OCI-LY3 (cell line): ENCODE measurements at regions not wholly inside any gene's neighbourhood (a gene's known extent, or its start where the extent isn't known, plus 50 kb on each side); places are given as distances from the start of the nearest gene placed in this dataset.

Experiments
- H2AFZ ChIP-seq: fragments of 200-600, 300-600 bp; shearing (Covaris generic); 2 replicates; pipeline ENCODE4 v1.6.0; 2014; ENCODE audit warnings: antibody characterized with exemption, low read depth, low read length
- H3K27ac ChIP-seq: fragments of 200-600, 300-600 bp; sonication (generic); 2 replicates; pipeline ENCODE4 v1.5.1; 2014; ENCODE audit warnings: mild to moderate bottlenecking, low read length, moderate library complexity, mixed read lengths
- H3K27me3 ChIP-seq: fragments of 200-600, 300-600 bp; sonication (generic); 2 replicates; pipeline ENCODE4 v1.6.1; 2014; ENCODE audit warnings: low read depth, low read length, mixed read lengths
- H3K36me3 ChIP-seq: fragments of 200-600, 300-600 bp; sonication (generic); replicated peaks from 2 replicates; pipeline ENCODE3; 2014; ENCODE audit warnings: low read depth, low read length, mixed read lengths
- H3K4me1 ChIP-seq: fragments of 300-600, 200-600 bp; sonication (generic); 2 replicates; pipeline ENCODE4 v1.6.1; 2014; ENCODE audit warnings: low read length, mixed read lengths
- H3K4me2 ChIP-seq: fragments of 200-600, 300-600 bp; sonication (generic); 2 replicates; pipeline ENCODE4 v1.6.1; 2014; ENCODE audit warnings: low read length, mixed read lengths
- H3K4me3 ChIP-seq: fragments of 300-600, 200-600 bp; sonication (generic); 2 replicates; pipeline ENCODE4 v1.5.1; 2014; ENCODE audit warnings: antibody characterized with exemption, mild to moderate bottlenecking, low read length, moderate library complexity
- H3K79me2 ChIP-seq: fragments of 300-600, 200-600 bp; shearing (Covaris generic); 2 replicates; pipeline ENCODE4 v1.6.1; 2014; ENCODE audit warnings: mild to moderate bottlenecking, low read length, mixed read lengths
- H3K9ac ChIP-seq: fragments of 300-600, 200-600 bp; shearing (Covaris generic); 2 replicates; pipeline ENCODE4 v1.6.0; 2014; ENCODE audit warnings: mild to moderate bottlenecking, low read length, moderate library complexity
- H3K9me3 ChIP-seq: fragments of 200-600, 300-600 bp; shearing (Covaris generic); 2 replicates; pipeline ENCODE4 v1.6.1; 2014; ENCODE audit warnings: low read length, mixed read lengths; ENCODE audit not compliant: insufficient read depth
- H4K20me1 ChIP-seq: fragments of 200-600, 300-600 bp; sonication (generic); 2 replicates; pipeline ENCODE4 v1.6.1; 2016; ENCODE audit warnings: low read length, mixed read lengths; ENCODE audit not compliant: insufficient read depth
- EZH2phosphoT487 ChIP-seq: fragments of 200-600 bp; shearing (Covaris generic); IDR thresholded peaks from 2 replicates; pipeline ENCODE4 v1.6.1; 2018; ENCODE audit warnings: antibody characterized with exemption, mixed run types, low read depth
- TF ChIP-seq, protein P1 (sequence below): fragments of 200-600, 300-600 bp; sonication (generic); IDR thresholded peaks from 2 replicates; pipeline ENCODE4 v1.5.1; 2014; ENCODE audit warnings: antibody characterized with exemption, low read length, low read depth

DNA sequence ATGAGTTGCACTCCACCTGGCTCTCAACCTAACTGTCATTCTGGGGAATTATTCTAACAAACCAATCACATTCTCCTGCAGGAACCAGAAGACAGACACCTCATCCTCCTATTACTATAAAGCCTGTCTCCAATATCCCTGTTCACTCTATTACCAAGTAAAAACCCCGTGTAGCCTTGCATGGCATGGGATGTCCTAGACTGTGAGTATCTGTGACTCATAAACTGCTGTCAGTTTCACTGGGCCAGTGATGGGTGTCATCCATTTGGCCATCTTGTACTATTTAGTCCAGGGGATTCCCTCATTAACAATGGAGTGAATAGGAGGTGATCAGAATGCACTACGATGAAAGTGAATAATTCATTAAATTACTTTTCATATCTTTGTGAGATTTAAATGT, 608.7 kb downstream of the DNAJB9 start:
- Histone ChIP-seq H3K27me3 (no peaks in the 10 kb centered on the region), H3K79me2 (no peaks in the 10 kb centered on the region), H3K36me3 (no peaks in the 10 kb centered on the region), H2AFZ (no peak overlapping the region), H3K27ac (no peak overlapping the region), H3K4me3 (no peak overlapping the region), H3K4me1 (no peaks in the 10 kb centered on the region), H3K9me3 (no peaks in the 10 kb centered on the region), H3K9ac (no peak overlapping the region), H3K4me2 (no peak overlapping the region), H4K20me1 (no peaks in the 10 kb centered on the region)
- TF ChIP-seq, protein P1, sequence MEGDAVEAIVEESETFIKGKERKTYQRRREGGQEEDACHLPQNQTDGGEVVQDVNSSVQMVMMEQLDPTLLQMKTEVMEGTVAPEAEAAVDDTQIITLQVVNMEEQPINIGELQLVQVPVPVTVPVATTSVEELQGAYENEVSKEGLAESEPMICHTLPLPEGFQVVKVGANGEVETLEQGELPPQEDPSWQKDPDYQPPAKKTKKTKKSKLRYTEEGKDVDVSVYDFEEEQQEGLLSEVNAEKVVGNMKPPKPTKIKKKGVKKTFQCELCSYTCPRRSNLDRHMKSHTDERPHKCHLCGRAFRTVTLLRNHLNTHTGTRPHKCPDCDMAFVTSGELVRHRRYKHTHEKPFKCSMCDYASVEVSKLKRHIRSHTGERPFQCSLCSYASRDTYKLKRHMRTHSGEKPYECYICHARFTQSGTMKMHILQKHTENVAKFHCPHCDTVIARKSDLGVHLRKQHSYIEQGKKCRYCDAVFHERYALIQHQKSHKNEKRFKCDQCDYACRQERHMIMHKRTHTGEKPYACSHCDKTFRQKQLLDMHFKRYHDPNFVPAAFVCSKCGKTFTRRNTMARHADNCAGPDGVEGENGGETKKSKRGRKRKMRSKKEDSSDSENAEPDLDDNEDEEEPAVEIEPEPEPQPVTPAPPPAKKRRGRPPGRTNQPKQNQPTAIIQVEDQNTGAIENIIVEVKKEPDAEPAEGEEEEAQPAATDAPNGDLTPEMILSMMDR: no peak
- no peak for TF ChIP-seq EZH2phosphoT487

DNA sequence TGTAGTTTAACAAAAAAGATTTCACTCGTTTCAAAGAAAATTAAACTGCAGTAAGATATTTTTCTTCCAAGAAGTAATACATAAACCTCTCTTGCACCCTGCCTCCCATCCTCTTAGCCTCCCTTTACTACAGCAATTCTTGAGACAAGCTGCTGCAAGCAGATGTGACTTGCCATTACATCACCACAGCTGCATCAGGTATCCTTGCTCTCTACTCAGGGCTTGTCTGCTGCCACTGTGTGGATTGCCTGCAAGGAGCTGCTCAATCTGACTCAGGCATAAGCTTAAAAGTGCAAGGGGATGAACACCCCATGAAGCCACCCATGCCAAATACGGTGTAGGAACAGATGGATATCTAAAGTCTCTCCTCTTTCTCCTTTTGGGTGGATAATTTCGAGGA, 609.9 kb downstream of the DNAJB9 start:
- H3K4me2 ChIP-seq: no peak overlapping the region
- H3K79me2 ChIP-seq: no peaks in the 10 kb centered on the region
- no peaks in the 10 kb centered on the region for H3K4me1 ChIP-seq
- H3K36me3 ChIP-seq: no peaks in the 10 kb centered on the region
- H3K27ac ChIP-seq: no peak overlapping the region
- no peaks in the 10 kb centered on the region for H3K9me3 ChIP-seq
- H3K9ac ChIP-seq: no peak overlapping the region
- H2AFZ ChIP-seq: no peak overlapping the region
- H3K27me3 ChIP-seq: no peaks in the 10 kb centered on the region
- TF ChIP-seq, protein P1: no peak
- TF ChIP-seq EZH2phosphoT487: no peak
- no peaks in the 10 kb centered on the region for H4K20me1 ChIP-seq
- H3K4me3 ChIP-seq: no peak overlapping the region

DNA sequence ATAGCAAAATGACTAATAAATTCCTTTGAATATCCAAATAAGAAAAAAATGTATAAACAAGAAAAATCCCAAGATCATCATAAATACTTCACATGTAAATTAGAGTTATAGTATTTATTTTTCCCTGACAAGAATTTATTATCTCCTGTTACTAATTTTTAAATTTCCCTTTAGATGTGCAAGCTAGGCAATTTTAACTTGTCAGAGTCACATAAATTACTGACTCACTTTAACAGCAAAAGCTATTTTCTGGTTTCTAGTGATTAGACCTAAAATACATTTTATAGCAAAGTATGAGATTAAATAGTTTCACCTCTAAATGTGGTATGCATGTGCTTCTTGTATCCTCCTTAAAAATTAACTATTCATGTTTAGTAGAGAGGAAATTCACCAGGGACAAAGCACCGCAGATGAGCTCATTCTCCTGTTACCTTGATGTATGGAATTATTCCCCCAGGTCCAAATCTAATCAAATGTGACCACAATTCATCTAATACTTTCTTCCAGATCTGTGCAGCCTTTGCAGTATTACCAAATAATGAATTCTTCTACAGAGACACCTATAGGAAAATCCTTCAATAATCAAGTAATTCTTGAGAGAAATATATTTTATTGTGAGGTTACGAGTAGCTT, 621.2 kb downstream of the DNAJB9 start:
- TF ChIP-seq EZH2phosphoT487: no peak
- TF ChIP-seq, protein P1: no peak
- Histone ChIP-seq H3K4me3 (no peak overlapping the region), H3K4me1 (no peaks in the 10 kb centered on the region), H3K9me3 (no peaks in the 10 kb centered on the region), H3K79me2 (no peaks in the 10 kb centered on the region), H4K20me1 (no peaks in the 10 kb centered on the region), H3K27me3 (no peaks in the 10 kb centered on the region), H3K4me2 (no peak overlapping the region), H3K36me3 (no peaks in the 10 kb centered on the region), H3K27ac (no peak overlapping the region), H3K9ac (no peak overlapping the region), H2AFZ (no peak overlapping the region)

DNA sequence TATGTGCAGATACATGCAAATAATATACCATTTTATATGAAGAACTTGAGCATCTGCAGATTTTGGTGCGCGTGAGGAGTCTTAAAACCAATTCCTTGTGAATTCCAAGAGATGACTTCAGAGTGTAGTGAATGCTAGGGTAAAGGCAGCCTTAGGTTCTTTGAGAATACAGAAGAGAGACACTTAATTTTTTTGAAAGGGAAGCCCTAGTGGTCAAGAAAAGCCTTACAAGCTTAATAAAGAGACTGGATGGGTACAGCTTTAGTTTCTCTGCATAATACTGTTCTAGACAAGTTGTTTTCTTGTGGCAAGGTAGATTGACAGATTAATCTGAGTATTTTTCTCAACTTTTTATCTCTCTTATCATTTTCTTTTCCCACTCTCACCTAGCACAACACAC, 636.5 kb downstream of the DNAJB9 start:
- Histone ChIP-seq H3K79me2 (no peaks in the 10 kb centered on the region), H3K27ac (no peak overlapping the region), H2AFZ (no peak overlapping the region), H3K36me3 (no peaks in the 10 kb centered on the region), H3K4me3 (no peak overlapping the region), H3K9ac (no peak overlapping the region), H3K9me3 (no peaks in the 10 kb centered on the region), H3K4me1 (no peaks in the 10 kb centered on the region), H3K27me3 (no peaks in the 10 kb centered on the region), H3K4me2 (no peak overlapping the region), H4K20me1 (no peaks in the 10 kb centered on the region)
- TF ChIP-seq, protein P1: no peak
- no peak for TF ChIP-seq EZH2phosphoT487
